NT2/D1 (cell line): ENCODE measurements at regions not wholly inside any gene's neighbourhood (a gene's known extent, or its start where the extent isn't known, plus 50 kb on each side); places are given as distances from the start of the nearest gene placed in this dataset.

Source experiments
- SUZ12 ChIP-seq: IDR thresholded peaks from 2 replicates; pipeline ENCODE4 v1.6.1; 2011; ENCODE audit not compliant: insufficient read length, insufficient read depth; ENCODE audit errors: extremely low read depth
- YY1 ChIP-seq: IDR thresholded peaks from 2 replicates; pipeline ENCODE4 v1.6.1; 2011; ENCODE audit not compliant: insufficient read length, insufficient read depth

DNA sequence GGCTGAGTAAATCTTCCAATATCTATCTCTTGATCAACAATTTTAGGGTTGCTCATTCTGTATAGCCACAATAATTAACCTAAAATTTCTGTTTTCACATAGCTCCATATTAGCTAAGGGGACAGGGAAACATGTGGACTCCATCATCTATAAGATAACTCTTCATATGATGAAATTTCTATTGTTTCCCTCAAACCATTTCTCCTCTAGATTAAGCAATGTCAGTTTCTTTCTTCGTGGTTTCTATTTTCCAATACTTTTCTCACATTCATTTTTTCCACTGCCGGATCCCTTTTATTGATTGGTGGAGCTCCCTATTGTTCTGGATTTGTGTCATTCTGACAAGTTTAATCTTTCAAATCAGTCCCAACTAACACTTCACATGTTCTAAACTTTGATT, 1221.3 kb upstream of the ZEB2 start:
- TF ChIP-seq SUZ12 (no peak), YY1 (no peak)
